GM18909 (cell line): ENCODE measurements at regions not wholly inside any gene's neighbourhood (a gene's known extent, or its start where the extent isn't known, plus 50 kb on each side); places are given as distances from the start of the nearest gene placed in this dataset.
"Not testable (repeated sequence)": the region's sequence is repeated elsewhere in the genome, so short reads cannot be mapped to it uniquely, and the experiment has no call there.

Source experiments
- ATAC-seq: cut with Tn5 transposase; IDR thresholded peaks from one replicate; pipeline ENCODE4 v1.9.1; 2021; ENCODE audit warnings: mild to moderate bottlenecking; ENCODE audit not compliant: unreplicated experiment, poor library complexity

DNA sequence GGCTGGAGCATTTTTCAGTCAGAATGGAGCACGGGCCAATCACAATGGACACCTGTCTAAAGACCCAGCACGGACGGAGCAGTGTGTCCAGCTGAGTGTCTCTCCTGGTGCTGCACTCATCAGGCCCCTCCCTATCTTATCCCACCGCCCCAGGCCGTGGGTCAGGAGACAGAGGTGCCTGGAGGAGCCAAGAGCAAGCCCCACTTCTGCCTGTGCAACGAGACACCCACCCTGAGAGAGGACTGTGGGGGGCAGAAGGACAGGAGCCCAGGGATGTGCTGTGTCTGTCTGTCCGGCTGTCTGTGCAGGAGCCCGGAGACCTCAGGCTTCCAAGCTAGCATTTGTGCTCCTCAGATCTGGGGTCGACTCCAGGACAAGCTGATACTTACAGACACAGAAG, 69.6 kb upstream of the SFSWAP start:
- ATAC-seq = no peak

DNA sequence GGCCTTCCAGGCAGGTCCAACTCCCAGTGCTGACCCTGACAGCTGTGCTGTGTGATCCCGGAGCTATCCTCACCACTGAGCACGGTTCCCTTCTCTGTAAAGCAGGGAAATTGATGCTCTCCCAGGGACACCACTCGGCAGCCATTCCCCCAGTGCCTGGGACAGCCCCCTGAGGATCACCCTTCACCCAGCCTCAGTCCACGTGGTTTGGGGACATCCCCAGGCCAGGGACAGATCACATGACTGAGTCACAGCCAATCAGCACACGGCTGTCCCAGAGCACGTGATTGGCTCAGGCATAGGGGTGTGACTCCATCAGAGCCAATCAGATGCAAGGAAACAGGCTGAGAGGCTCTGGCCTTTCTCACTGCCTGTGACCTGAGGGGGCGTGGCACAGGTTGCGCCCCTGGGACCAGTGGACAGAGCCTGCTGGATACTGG, 68.8 kb upstream of the SFSWAP start:
- peak; percentile 61 for ATAC-seq

DNA sequence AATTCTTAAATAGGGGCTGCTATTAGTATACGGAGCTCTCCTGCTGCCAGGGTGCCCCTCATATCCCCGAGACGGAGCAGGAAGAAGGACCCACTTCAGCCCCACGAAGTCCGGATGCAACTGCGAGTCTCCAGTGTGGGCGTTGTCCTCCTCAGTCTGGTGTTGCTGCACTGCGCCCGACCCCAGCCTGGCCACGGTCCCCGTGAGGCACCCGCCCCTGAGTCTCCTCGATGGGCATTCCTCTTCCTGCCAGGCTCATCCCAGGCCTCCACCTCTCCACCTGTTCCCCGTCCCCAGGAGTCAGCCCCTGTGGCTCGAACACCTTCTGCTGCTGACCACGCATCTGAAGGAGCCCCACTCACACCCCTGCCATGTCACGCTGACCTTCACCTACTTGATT, 68.1 kb upstream of the SFSWAP start:
- ATAC-seq = no peak

DNA sequence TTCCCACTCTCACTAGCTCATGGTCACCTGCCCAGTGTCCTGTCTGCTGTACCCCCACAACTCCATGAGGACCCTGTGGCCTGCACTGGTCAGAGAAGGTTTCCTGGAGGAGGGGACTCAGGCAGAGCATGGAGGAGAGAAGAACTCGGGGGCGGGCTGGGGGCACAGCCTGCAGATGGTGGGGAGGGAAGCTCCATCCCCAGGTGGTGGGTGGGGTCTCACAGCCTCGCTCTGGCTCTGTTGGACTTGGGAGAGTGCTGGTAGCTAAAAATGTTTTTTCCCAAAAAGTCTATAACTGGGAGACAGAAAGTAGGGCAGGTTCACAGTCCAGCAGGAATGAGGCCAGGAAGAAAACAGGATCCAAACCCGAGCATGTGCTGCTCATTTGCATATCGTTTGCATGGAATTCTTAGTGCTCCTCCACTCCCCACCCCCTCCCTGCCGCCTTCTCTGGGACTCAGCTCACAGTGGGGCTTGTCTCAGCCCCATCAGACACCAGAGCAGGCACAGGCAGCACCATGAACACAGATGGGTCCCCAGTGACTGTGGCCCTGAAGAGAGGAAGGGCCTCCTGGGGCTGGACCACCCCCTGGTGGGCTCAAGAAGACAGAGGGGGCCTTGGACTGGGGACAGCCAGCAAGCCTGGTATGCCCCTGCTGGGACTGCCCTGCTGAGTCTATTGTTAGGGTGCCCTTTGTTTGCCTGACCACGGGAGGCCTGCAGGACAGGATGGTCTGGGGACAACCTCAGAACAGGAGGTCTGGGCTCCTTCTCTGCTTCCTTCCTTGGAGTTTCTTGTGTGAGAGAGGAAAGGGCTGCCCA, 67.0 kb upstream of the SFSWAP start:
- no peak for ATAC-seq

DNA sequence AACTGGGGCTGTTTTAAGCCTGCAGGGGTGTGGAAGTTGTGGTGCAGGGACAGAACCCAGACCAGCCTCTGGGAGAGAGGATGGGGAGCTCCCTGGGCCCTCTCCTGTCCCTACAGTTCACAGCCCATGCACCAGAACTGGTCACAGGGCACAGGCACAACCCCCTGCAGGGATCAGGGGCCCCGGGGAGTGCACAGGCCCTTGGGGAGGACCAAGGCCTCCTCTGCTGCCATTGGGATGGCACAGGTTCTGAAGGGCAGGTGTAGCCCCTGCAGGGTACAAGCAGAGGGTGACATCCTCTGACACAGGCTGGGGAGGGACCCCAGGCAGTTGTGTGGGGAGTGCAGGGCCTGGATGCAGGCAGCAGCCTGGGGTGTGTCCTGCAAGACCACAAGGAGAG, 66.4 kb upstream of the SFSWAP start:
- no peak for ATAC-seq

DNA sequence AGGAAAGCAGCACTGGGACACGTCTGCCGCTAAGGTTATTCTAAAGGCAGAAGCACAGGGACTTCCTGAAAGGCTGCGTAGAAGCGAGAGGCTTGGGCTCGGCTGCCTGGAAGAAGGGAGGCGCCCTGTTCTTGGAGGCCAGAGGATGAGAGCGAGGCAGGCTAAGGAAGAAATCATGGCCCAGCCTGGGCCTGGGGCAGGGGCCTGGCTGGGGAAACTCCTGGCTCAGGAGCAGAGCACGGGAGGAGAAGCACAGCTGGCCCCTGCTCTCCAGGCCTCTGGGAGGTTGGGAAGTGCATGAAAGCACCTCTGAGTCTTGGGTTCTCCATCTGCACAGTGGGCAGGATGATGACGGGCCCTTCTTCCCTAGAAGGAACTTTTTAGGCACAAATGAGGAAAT, 66.0 kb upstream of the SFSWAP start:
- not testable (repeated sequence) for ATAC-seq

DNA sequence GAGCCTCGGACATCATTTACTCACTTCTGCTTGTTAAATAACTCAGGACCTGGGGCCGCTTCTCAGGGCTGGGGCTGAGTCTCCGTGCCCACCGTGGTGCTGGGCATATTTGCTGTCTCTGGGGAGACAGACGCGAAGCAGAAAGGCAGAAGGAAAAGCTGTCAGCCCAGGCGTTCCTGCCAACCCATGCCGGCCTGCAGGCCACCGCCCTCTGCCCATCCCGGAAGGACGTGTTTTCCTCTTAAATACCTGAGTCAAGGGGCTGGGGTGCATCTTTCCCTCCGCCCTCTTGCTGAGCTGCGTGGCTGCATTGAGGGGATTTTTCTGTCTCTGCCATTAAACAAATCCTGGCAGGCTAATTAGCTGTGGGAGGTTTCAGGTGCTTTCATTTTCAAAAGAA, 65.3 kb upstream of the SFSWAP start:
- ATAC-seq = not testable (repeated sequence)

DNA sequence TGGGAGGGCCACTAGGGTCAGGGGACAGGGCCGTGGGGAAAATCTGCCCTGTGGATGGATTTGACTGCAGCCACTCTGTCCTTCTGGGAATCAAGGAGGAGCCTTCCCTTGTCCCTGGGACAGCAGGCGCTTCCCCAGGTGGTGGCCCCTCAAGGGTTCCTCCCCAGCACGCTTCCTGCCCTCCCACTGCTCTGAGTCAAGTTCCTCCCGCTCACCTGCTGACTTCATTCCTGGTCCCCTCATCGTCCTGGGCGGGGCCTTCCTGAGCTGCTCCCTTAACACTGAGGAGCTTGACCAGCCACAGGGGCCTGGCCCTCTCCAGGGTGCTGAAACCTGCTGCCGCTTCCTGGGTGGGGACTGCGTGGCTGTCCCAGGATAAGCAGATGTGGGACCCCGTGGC, 64.4 kb upstream of the SFSWAP start:
- not testable (repeated sequence) for ATAC-seq

DNA sequence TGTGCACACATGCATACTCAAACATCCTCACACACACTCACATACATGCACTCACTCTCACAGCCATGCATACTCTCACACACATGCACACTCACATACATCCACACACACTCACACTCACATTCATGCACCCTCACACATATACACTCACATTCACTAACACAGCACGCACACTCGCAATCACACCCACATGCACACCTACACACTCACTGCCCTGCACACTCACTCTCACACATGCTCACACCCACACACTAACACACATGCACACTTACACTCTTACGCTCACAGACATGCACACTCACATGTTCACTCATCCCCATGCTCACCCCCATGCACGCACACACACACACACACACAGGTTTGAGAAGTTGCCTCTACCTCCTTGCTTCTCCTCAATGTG, 63.2 kb upstream of the SFSWAP start:
- no peak for ATAC-seq

DNA sequence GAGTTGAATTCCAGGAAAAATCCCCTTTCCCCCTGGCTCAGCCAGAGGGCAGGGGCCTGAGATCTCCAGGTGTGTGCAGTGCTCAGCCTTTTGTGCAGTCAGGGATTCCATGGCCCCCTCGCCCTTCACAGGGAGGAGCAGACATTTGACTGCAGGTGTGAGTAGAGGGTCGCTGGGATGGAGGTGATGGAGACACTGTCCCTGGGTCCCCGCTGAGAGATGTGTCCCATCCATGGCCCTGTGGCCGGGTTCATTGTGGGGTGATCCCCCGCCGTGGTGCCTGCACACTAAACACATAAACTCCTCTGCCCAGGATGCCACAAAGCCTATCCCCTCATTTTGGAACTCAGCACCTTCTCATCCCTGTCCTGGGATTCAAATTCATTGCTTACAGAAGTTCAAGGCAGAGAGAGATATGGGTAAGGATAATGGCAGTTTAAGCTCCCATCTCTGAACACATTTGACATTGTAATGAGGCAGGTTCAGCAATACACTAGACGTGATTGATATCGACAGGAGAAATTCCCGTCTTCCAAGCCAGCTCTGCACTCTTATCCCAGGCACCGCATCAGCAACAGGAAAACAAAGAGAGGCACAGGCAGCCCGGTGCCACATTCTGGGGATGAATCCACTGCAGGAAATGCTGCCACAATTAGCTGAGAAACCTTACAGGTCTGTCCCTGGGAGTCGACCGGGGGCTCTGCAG, 55.3 kb upstream of the SFSWAP start:
- not testable (repeated sequence) for ATAC-seq

DNA sequence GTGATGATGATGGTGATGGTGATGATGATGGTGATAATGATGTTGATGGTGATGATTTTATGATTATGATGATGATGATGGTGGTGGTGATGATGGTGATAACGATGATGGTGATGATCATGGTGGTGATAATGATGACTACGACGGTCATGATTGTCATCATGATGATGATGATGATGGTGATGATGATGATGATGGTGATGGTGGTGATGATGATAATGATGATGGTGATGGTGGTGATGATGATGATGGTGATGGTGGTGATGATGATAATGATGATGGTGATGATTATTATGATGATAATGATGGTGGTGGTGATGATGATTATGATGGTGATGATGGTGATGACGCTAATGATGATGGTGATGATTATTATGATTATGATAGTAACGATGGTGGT, 54.1 kb upstream of the SFSWAP start:
- ATAC-seq = not testable (repeated sequence)

DNA sequence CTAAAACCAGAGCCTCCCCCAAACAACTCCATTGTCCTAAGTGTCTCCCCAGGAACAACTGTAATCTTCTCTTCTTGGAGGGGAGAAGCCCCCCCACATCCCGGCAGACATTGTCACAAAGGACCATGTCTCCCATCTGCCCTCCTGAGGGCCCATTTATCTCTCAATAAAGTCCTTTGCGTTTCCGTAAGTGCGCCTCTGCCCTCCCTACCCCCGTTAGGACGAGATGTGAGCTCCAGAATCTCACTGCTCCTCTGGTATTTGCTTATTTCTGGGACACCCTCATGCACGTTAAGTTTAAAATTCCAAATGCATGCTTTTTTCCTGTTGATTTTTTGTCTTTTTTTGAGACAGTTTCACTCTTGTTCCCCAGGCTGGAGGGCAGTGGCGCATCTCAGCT, 52.3 kb upstream of the SFSWAP start:
- ATAC-seq = not testable (repeated sequence)

DNA sequence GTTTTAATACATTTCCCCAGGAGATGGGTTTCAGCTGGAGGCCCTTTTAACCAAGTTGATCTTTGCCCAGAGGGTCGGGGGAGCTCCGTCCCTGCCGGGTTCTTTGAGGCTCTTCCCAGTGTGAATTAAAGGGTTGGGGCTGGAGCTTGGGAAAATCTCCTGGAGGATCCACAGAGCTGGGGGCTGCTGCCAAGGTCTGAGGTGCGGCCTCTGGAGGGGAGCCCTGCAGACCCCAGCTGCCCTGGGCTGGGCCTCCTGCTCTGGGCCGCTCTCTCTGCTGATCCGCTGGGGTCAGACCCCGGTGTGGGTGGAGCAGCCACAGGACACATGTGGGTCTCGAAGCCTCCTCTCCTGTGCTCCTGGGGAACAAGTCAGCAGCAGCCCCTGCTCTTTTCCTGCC, 51.4 kb upstream of the SFSWAP start:
- ATAC-seq = not testable (repeated sequence)

DNA sequence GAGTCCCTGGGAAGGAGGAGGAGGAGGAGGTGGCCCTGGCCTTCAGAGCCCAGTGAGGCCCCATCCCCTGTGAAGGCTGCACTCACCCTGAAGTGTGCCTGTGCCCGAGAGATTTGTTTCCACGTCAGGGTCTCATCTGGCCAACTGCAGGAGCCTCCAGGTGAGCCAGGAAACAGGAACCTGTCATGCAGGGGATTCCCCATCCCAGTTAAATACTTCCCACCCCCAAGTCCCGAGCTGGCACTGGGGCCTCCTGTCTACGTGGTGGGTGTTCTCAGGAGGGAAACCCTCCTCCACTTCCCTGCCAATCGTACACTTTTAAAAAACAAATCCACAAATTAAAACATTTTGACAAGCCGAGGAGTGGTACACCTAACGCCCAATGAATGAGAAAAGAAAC, 50.9 kb upstream of the SFSWAP start:
- not testable (repeated sequence) for ATAC-seq

DNA sequence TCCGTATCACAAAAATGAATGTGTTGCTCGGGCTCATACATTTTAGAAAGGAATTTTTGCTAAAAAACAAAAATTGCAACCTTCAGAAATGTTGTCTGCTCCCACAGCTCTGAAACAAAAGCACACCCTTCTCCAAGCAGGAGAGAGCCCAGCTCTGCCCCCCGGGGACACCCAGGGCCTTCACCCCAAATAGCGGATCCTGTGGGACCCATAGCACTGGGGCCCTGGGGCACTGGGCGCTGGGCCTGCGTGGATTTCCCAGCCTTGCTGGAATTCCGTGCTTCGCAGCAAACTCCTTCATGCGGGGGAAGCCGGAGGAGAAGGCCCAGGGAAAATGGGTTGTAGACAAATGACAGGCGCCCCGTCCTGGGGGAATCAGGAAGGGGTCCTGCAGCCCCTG, 50.5 kb upstream of the SFSWAP start:
- ATAC-seq = not testable (repeated sequence)
